GM12878 (cell line): ENCODE measurements at regions not wholly inside any gene's neighbourhood (a gene's known extent, or its start where the extent isn't known, plus 50 kb on each side); places are given as distances from the start of the nearest gene placed in this dataset.

Experiments used
- ATAC-seq: fragments of 200-7000 bp; cut with Tn5 transposase; 3 replicates; pipeline ENCODE4 v1.9.1; 2020; ENCODE audit warnings: mild to moderate bottlenecking, moderate library complexity
- BruUV-seq: library from RNA; stranded (reverse); fragments of 400-500 nt; replicated peaks from 2 replicates; lab custom pipeline; 2021; lab: Mats Ljungman, UMichigan
- CTCF ChIA-PET: fragments of 300-600 bp; sonication (Branson Sonifier 250); formaldehyde crosslinking; extraction: SDS; loops from one replicate; lab custom pipeline; 2021; ENCODE audit warnings: inconsistent platforms; lab: Yijun Ruan, JAX
- POLR2A ChIA-PET: fragments of 350-600 bp; formaldehyde crosslinking; extraction: SDS; loops from one replicate; lab custom pipeline; 2021; ENCODE audit warnings: inconsistent platforms; lab: Charles Lee
- RAD21 ChIA-PET: fragments of 300-600 bp; sonication (Branson Sonifier 250); formaldehyde crosslinking; loops from one replicate; lab custom pipeline; 2023; ENCODE audit warnings: antibody characterized with exemption; ENCODE audit not compliant: unreplicated experiment; lab: Charles Lee
- SMC1A ChIA-PET: fragments of 300-600 bp; sonication (Branson Sonifier 250); formaldehyde crosslinking; loops from one replicate; lab custom pipeline; 2023; ENCODE audit not compliant: unreplicated experiment, uncharacterized antibody; lab: Charles Lee
- DNase-seq: peaks from one replicate; pipeline ENCODE4 v3.0.0-alpha.2; 2011; ENCODE audit warnings: low read depth, low spot score
- FAIRE-seq: peaks from 3 replicates; lab custom pipeline; 2011; peaks lifted over from hg19 to GRCh38; lab: Jason Lieb, UNC
- H2AFZ ChIP-seq: 2 replicates; pipeline ENCODE4 v1.6.0; 2011; ENCODE audit warnings: low read depth, low read length, control low read depth; ENCODE audit not compliant: control insufficient read depth
- H3K27ac ChIP-seq: 2 replicates; pipeline ENCODE4 v1.5.1; 2011; ENCODE audit warnings: control low read depth; ENCODE audit not compliant: control insufficient read depth, insufficient read depth
- H3K27me3 ChIP-seq, 2 experiments: replicated peaks in 1 of 2; 2 replicates each; pipeline versions ENCODE4 v1.6.0 to v1.6.1; 2011; ENCODE audit warnings: low read length in 1 of 2; ENCODE audit not compliant: control insufficient read depth in 2 of 2, insufficient read depth in 2 of 2
- H3K36me3 ChIP-seq, 2 experiments: 2 replicates each; pipeline ENCODE4 v1.5.1; 2011; ENCODE audit warnings: low read length in 1 of 2; ENCODE audit not compliant: control insufficient read depth in 2 of 2, insufficient read depth in 2 of 2
- H3K4me1 ChIP-seq: 2 replicates; pipeline ENCODE4 v1.6.1; 2011; ENCODE audit warnings: mild to moderate bottlenecking, low read length, moderate library complexity, mixed read lengths; ENCODE audit not compliant: control insufficient read depth, insufficient read depth
- H3K4me2 ChIP-seq: 2 replicates; pipeline ENCODE4 v1.6.0; 2011; ENCODE audit warnings: control low read depth; ENCODE audit not compliant: control insufficient read depth, insufficient read depth
- H3K4me3 ChIP-seq: fragments of 200-600 bp; sonication (generic); 2 replicates; pipeline ENCODE4 v1.5.1; 2016
- H3K79me2 ChIP-seq: 2 replicates; pipeline ENCODE4 v1.6.0; 2011; ENCODE audit warnings: low read length; ENCODE audit not compliant: control insufficient read depth, insufficient read depth
- H3K9ac ChIP-seq: 2 replicates; pipeline ENCODE4 v1.8.0; 2011; ENCODE audit warnings: low read length, control low read depth, mixed read lengths; ENCODE audit not compliant: control insufficient read depth, insufficient read depth
- H3K9me3 ChIP-seq: replicated peaks from 3 replicates; pipeline ENCODE4 v1.5.1; 2011; ENCODE audit warnings: mild to moderate bottlenecking, low read length; ENCODE audit not compliant: control insufficient read depth, insufficient read depth
- H4K20me1 ChIP-seq: 2 replicates; pipeline ENCODE4 v1.6.0; 2011; ENCODE audit not compliant: control insufficient read depth, insufficient read depth
- CHD2 ChIP-seq: IDR thresholded peaks from 2 replicates; pipeline ENCODE4 v1.6.1; 2011; ENCODE audit warnings: low read depth, low read length, improper control_type of control experiment, borderline replicate concordance
- CHD4 ChIP-seq: fragments of 200-600 bp; sonication (generic); IDR thresholded peaks from 2 replicates; pipeline ENCODE4 v1.6.1; 2016; ENCODE audit warnings: mild to moderate bottlenecking
- CREB1 ChIP-seq: IDR thresholded peaks from 2 replicates; pipeline ENCODE4 v1.6.1; 2012; ENCODE audit warnings: low read depth, mild to moderate bottlenecking, inconsistent platforms
- MLLT1 ChIP-seq: fragments of 450-650 bp; IDR thresholded peaks from 2 replicates; pipeline ENCODE4 v1.6.1; 2016; ENCODE audit warnings: mild to moderate bottlenecking
- SMAD1 ChIP-seq: fragments of 450-650 bp; IDR thresholded peaks from 2 replicates; pipeline ENCODE4 v1.6.1; 2018; ENCODE audit warnings: mild to moderate bottlenecking, low read depth; ENCODE audit not compliant: partially characterized antibody
- SUPT20H ChIP-seq: IDR thresholded peaks from 2 replicates; pipeline ENCODE4 v1.6.1; 2011; ENCODE audit warnings: low read depth, mild to moderate bottlenecking, low read length, moderate library complexity, borderline replicate concordance; ENCODE audit not compliant: control insufficient read depth
- WGBS: methylation state at CpG from one replicate; pipeline ENCODE4 v1.1.6; 2016; ENCODE audit warnings: low lambda C conversion rate; ENCODE audit not compliant: insufficient replicate concordance, insufficient coverage; ENCODE audit errors: missing lambda C conversion rate; 5-methylcytosine and 5-hydroxymethylcytosine counted together
- in situ Hi-C: fragments of 300-500 bp; cut with MboI; formaldehyde crosslinking; loops from 9 replicates; pipeline ENCODE4 v1.14.3; 2018; ENCODE audit warnings: mixed read lengths
- intact Hi-C: fragments of 100-400 bp; cut with micrococcal nuclease; formaldehyde crosslinking; loops from one replicate; pipeline ENCODE4 v1.14.2; 2022; ENCODE audit not compliant: unreplicated experiment

- FAIRE-seq (no peak), ATAC-seq (peak; percentile 53), DNase-seq (no peak)
- H3K36me3 ChIP-seq: no peaks in the 10 kb centered on the region
- no peak for TF ChIP-seq SUPT20H
- no peak for TF ChIP-seq SMAD1
- 0 out of 2 replicates have a peak, but pooled peaks have one; percentile 39 for TF ChIP-seq CHD2
- no peak overlapping the region for H3K9ac ChIP-seq
- ChIA-PET RAD21 (interaction anchor here (1.3 to 1.9 kb wide), 4 partner anchors 10 to 236 kb away, joined by 3 to 8 read pairs (median 7); no protein-coding TSS in a partner anchor), POLR2A (no interaction called here), SMC1A (interaction anchor here (0.9 to 1.7 kb wide), 5 partner anchors 45 to 1364 kb away, joined by 3 to 5 read pairs (median 5); no protein-coding TSS in a partner anchor), CTCF (interaction anchor here (1.1 to 3.2 kb wide), 13 partner anchors 10 to 473 kb away, joined by 3 to 24 read pairs (median 6); no protein-coding TSS in a partner anchor)
- H3K9me3 ChIP-seq: no peaks in the 10 kb centered on the region
- no peaks in the 10 kb centered on the region for H4K20me1 ChIP-seq
- intact Hi-C loops (loop anchor here (1.0 to 5.0 kb wide), 3 partner anchors 176 to 1953 kb away; no protein-coding TSS in a partner anchor), in situ Hi-C loops (loop anchor here (5.0 to 10.0 kb wide), 2 partner anchors 238 to 1356 kb away; no protein-coding TSS in a partner anchor)
- no peak overlapping the region for H3K4me3 ChIP-seq
- BruUV-seq: no TSS peak
- no peak overlapping the region for H3K4me2 ChIP-seq
- H3K79me2 ChIP-seq: no peaks in the 10 kb centered on the region
- no peaks in the 10 kb centered on the region for H3K4me1 ChIP-seq
- 24% methylated on average over 9 of the region's 9 CpGs for WGBS
- no peak overlapping the region for H2AFZ ChIP-seq
- no peaks in the 10 kb centered on the region for H3K27me3 ChIP-seq
- H3K27ac ChIP-seq: no peak overlapping the region
Observed at GRCh38 chr11:116690611-116691010, 82.2 kb downstream of the BUD13 start.

GRCh38 chr11:116689413-116690127, 83.2 kb downstream of the BUD13 start:
- H3K27me3 ChIP-seq: no peaks in the 10 kb centered on the region
- no peak for TF ChIP-seq MLLT1
- TF ChIP-seq CHD4: no peak
- no peak for TF ChIP-seq CREB1
- H3K4me1 ChIP-seq: no peaks in the 10 kb centered on the region
- H3K9me3 ChIP-seq: no peaks in the 10 kb centered on the region
- ChIA-PET SMC1A (no interaction called here), CTCF (interaction anchor here (1.0 to 3.2 kb wide), 4 partner anchors 8 to 235 kb away, joined by 3 to 24 read pairs (median 6); no protein-coding TSS in a partner anchor), RAD21 (interaction anchor here (1.1 kb wide), 1 partner anchor 10 kb away, joined by 3 read pairs; no protein-coding TSS in a partner anchor), POLR2A (no interaction called here)
- in situ Hi-C loops (loop anchor here (5.0 to 10.0 kb wide), 2 partner anchors 237 to 1355 kb away; no protein-coding TSS in a partner anchor), intact Hi-C loops (loop anchor here (5.0 kb wide), 1 partner anchor 1952 kb away; no protein-coding TSS in a partner anchor)
- H3K9ac ChIP-seq: no peak overlapping the region
- H4K20me1 ChIP-seq: no peaks in the 10 kb centered on the region
- no peaks in the 10 kb centered on the region for H3K79me2 ChIP-seq
- FAIRE-seq: no peak
- no peaks in the 10 kb centered on the region for H3K36me3 ChIP-seq
- no peak overlapping the region for H2AFZ ChIP-seq
- no TSS peak for BruUV-seq
- WGBS: 29% methylated on average over 12 of the region's 12 CpGs
- no peak overlapping the region for H3K4me2 ChIP-seq
- no peak for ATAC-seq
- H3K4me3 ChIP-seq: no peak overlapping the region
- H3K27ac ChIP-seq: no peak overlapping the region
- DNase-seq: no peak
